Tibial nerve (tissue), 4 donors: ENCODE measurements at regions not wholly inside any gene's neighbourhood (a gene's known extent, or its start where the extent isn't known, plus 50 kb on each side); places are given as distances from the start of the nearest gene placed in this dataset.

Source experiments
- DNase-seq, 2 donors: peaks; one replicate each; pipeline ENCODE4 v3.0.0-alpha.2; 2019; ENCODE audit warnings: low spot score in 2 of 2
- H3K27ac ChIP-seq, 4 donors: fragments of 200-600 bp; sonication (generic) in 3 of 4; one replicate each; pipeline ENCODE4 v1.5.1; 2017 to 2019; ENCODE audit warnings: mild to moderate bottlenecking in 1 of 4
- H3K27me3 ChIP-seq, 2 donors: fragments of 200-600 bp; sonication (generic) in 1 of 2; one replicate each; pipeline versions ENCODE4 v1.5.1 to v1.6.0; 2017 to 2019
- H3K36me3 ChIP-seq, 3 donors: fragments of 200-600 bp; sonication (generic); one replicate each; pipeline ENCODE4 v1.5.1; 2018 to 2019
- H3K4me1 ChIP-seq, 4 donors: fragments of 200-600 bp; sonication (generic) in 3 of 4; one replicate each; pipeline ENCODE4 v1.5.1; 2017 to 2019
- H3K4me3 ChIP-seq, 4 donors: fragments of 200-600 bp; sonication (generic) in 3 of 4; one replicate each; pipeline ENCODE4 v1.5.1; 2017 to 2019; ENCODE audit warnings: mild to moderate bottlenecking in 1 of 4, moderate library complexity in 1 of 4
- H3K9me3 ChIP-seq, 4 donors: fragments of 200-600 bp; sonication (generic) in 3 of 4; one replicate each; pipeline ENCODE4 v1.5.1; 2017 to 2019
- CTCF ChIP-seq, 5 experiments: fragments of 200-600 bp in 3 of 5; fragments of 450-650 bp in 2 of 5; sonication (generic) in 3 of 5; IDR thresholded peaks; one replicate each; pipeline ENCODE4 v1.5.1; 2016 to 2019; ENCODE audit warnings: antibody characterized with exemption in 5 of 5, mild to moderate bottlenecking in 3 of 5, moderate library complexity in 2 of 5
- EP300 ChIP-seq, 2 donors: sonication (generic); formaldehyde crosslinking; IDR thresholded peaks; one replicate each; pipeline ENCODE4 v1.6.1; 2017; ENCODE audit warnings: antibody characterized with exemption in 2 of 2, mild to moderate bottlenecking in 1 of 2
- POLR2A ChIP-seq, 2 donors: fragments of 450-650 bp; IDR thresholded peaks; one replicate each; pipeline ENCODE4 v1.6.1; 2017; ENCODE audit warnings: antibody characterized with exemption in 2 of 2, mild to moderate bottlenecking in 2 of 2, moderate library complexity in 2 of 2
- WGBS, 2 donors: methylation state at CpG; one replicate each; pipeline ENCODE4 v1.1.5; 2018; 5-methylcytosine and 5-hydroxymethylcytosine counted together

- no peak for DNase-seq
- WGBS, 2 donors: 77 to 78% methylated on average over 2 of the region's 2 CpGs
- Histone ChIP-seq H3K36me3 (no peaks in the 10 kb centered on the region), H3K27me3 (no peaks in the 10 kb centered on the region), H3K27ac (no peak overlapping the region), H3K4me1 (no peaks in the 10 kb centered on the region), H3K4me3 (no peak overlapping the region), H3K9me3 (no peaks in the 10 kb centered on the region)
- no peak for TF ChIP-seq CTCF (IDR thresholded peaks at IDR 0.05)
- TF ChIP-seq POLR2A (IDR thresholded peaks at IDR 0.05): no peak
- no peak for TF ChIP-seq EP300 (IDR thresholded peaks at IDR 0.05)
Observed at GRCh38 chr7:45417268-45417667, 156.9 kb upstream of the ADCY1 start.

GRCh38 chr7:45417735-45418134 lies 156.4 kb upstream of the ADCY1 start:
- TF ChIP-seq POLR2A (IDR thresholded peaks at IDR 0.05) (no peak), EP300 (IDR thresholded peaks at IDR 0.05) (no peak), CTCF (IDR thresholded peaks at IDR 0.05) (no peak)
- H3K4me3 ChIP-seq: no peak overlapping the region
- no peaks in the 10 kb centered on the region for H3K9me3 ChIP-seq
- no peaks in the 10 kb centered on the region for H3K27me3 ChIP-seq
- no peak for DNase-seq
- WGBS, 2 donors: 90 to 92% methylated on average over 3 of the region's 3 CpGs
- no peaks in the 10 kb centered on the region for H3K4me1 ChIP-seq
- H3K27ac ChIP-seq: no peak overlapping the region
- H3K36me3 ChIP-seq: no peaks in the 10 kb centered on the region

- 36 to 57% methylated on average over 3 of the region's 3 CpGs for WGBS, 2 donors
- Histone ChIP-seq H3K4me3 (no peak overlapping the region), H3K27me3 (no peaks in the 10 kb centered on the region), H3K27ac (no peak overlapping the region), H3K9me3 (no peaks in the 10 kb centered on the region), H3K4me1 (no peaks in the 10 kb centered on the region), H3K36me3 (no peaks in the 10 kb centered on the region)
- no peak for TF ChIP-seq POLR2A (IDR thresholded peaks at IDR 0.05)
- TF ChIP-seq EP300 (IDR thresholded peaks at IDR 0.05): no peak
- no peak for TF ChIP-seq CTCF (IDR thresholded peaks at IDR 0.05)
- no peak for DNase-seq
Observed at GRCh38 chr7:45420843-45421495, 153.2 kb upstream of the ADCY1 start.

- no peak overlapping the region for H3K27ac ChIP-seq
- H3K36me3 ChIP-seq: no peaks in the 10 kb centered on the region
- no peaks in the 10 kb centered on the region for H3K27me3 ChIP-seq
- DNase-seq: no peak
- 79 to 80% methylated on average over 1 of the region's 1 CpG for WGBS, 2 donors
- no peak for TF ChIP-seq CTCF (IDR thresholded peaks at IDR 0.05)
- no peak for TF ChIP-seq EP300 (IDR thresholded peaks at IDR 0.05)
- no peak for TF ChIP-seq POLR2A (IDR thresholded peaks at IDR 0.05)
- H3K9me3 ChIP-seq: no peaks in the 10 kb centered on the region
- H3K4me3 ChIP-seq: no peak overlapping the region
- no peaks in the 10 kb centered on the region for H3K4me1 ChIP-seq
Observed at GRCh38 chr7:45421806-45422205, 152.4 kb upstream of the ADCY1 start.

- Histone ChIP-seq H3K27me3 (no peaks in the 10 kb centered on the region), H3K36me3 (no peaks in the 10 kb centered on the region), H3K4me1 (no peaks in the 10 kb centered on the region), H3K9me3 (no peaks in the 10 kb centered on the region), H3K4me3 (no peak overlapping the region), H3K27ac (no peak overlapping the region)
- WGBS, 2 donors: 85 to 91% methylated on average over 8 of the region's 8 CpGs
- TF ChIP-seq CTCF (IDR thresholded peaks at IDR 0.05) (no peak), POLR2A (IDR thresholded peaks at IDR 0.05) (no peak), EP300 (IDR thresholded peaks at IDR 0.05) (no peak)
- no peak for DNase-seq
Observed at GRCh38 chr7:45430397-45430796, 143.8 kb upstream of the ADCY1 start.
